ENCODE measurements at regions not wholly inside any gene's neighbourhood (a gene's known extent, or its start where the extent isn't known, plus 50 kb on each side); places are given as distances from the start of the nearest gene placed in this dataset.

- no peak for TF ChIP-seq CEBPB (IDR thresholded peaks at IDR 0.05)
- no peak for TF ChIP-seq EGR1 (IDR thresholded peaks at IDR 0.05)
- no peak for TF ChIP-seq YY1 (IDR thresholded peaks at IDR 0.05; ENCODE audit: low read depth)
- no peak for TF ChIP-seq MAX (IDR thresholded peaks at IDR 0.05)
- TF ChIP-seq USF1 (IDR thresholded peaks at IDR 0.05), result no peak
- TF ChIP-seq TCF12 (IDR thresholded peaks at IDR 0.05; ENCODE audit: low read depth), result no peak
- no peak for TF ChIP-seq NFIC (IDR thresholded peaks at IDR 0.05)
- no peak for TF ChIP-seq ZBTB7A (IDR thresholded peaks at IDR 0.05; ENCODE audit: low read depth)
- no peak for TF ChIP-seq EP300 (IDR thresholded peaks at IDR 0.05; ENCODE audit: borderline replicate concordance)
- no peak for TF ChIP-seq TEAD4 (IDR thresholded peaks at IDR 0.05)
- TF ChIP-seq REST (IDR thresholded peaks at IDR 0.05; ENCODE audit: low read depth), result no peak
- TF ChIP-seq CREB1 (IDR thresholded peaks at IDR 0.05; ENCODE audit: low read depth), result no peak
Measured at GRCh38 chr4:120613778-120614177, 308.7 kb downstream of the PRDM5 start.

- no peak for TF ChIP-seq MAX (IDR thresholded peaks at IDR 0.05)
- TF ChIP-seq TEAD4 (IDR thresholded peaks at IDR 0.05), result no peak
- no peak for TF ChIP-seq CEBPB (IDR thresholded peaks at IDR 0.05)
- TF ChIP-seq TAF1 (IDR thresholded peaks at IDR 0.05; ENCODE audit: low read depth), result no peak
- TF ChIP-seq YY1 (IDR thresholded peaks at IDR 0.05; ENCODE audit: low read depth), result no peak
- TF ChIP-seq NFIC (IDR thresholded peaks at IDR 0.05), result no peak
- TF ChIP-seq EGR1 (IDR thresholded peaks at IDR 0.05), result no peak
- TF ChIP-seq RAD21 (IDR thresholded peaks at IDR 0.05; ENCODE audit: low read depth), result no peak
- TF ChIP-seq USF1 (IDR thresholded peaks at IDR 0.05), result no peak
- TF ChIP-seq CREB1 (IDR thresholded peaks at IDR 0.05; ENCODE audit: low read depth), result no peak
- no peak for TF ChIP-seq FOXM1 (IDR thresholded peaks at IDR 0.05; ENCODE audit: borderline replicate concordance, low read depth)
Measured at GRCh38 chr4:120611092-120611491, 311.4 kb downstream of the PRDM5 start.

- no peak for TF ChIP-seq YY1 (IDR thresholded peaks at IDR 0.05; ENCODE audit: low read depth)
- no peak for TF ChIP-seq CREB1 (IDR thresholded peaks at IDR 0.05; ENCODE audit: low read depth)
- no peak for TF ChIP-seq ZBTB7A (IDR thresholded peaks at IDR 0.05; ENCODE audit: low read depth)
- no peak for TF ChIP-seq TCF12 (IDR thresholded peaks at IDR 0.05; ENCODE audit: low read depth)
- no peak for TF ChIP-seq TAF1 (IDR thresholded peaks at IDR 0.05; ENCODE audit: low read depth)
- TF ChIP-seq MAX (IDR thresholded peaks at IDR 0.05), result no peak
- TF ChIP-seq USF1 (IDR thresholded peaks at IDR 0.05), result no peak
- no peak for TF ChIP-seq RAD21 (IDR thresholded peaks at IDR 0.05; ENCODE audit: low read depth)
- TF ChIP-seq REST (IDR thresholded peaks at IDR 0.05; ENCODE audit: low read depth), result no peak
- TF ChIP-seq FOXM1 (IDR thresholded peaks at IDR 0.05; ENCODE audit: borderline replicate concordance, low read depth), result no peak
- TF ChIP-seq EP300 (IDR thresholded peaks at IDR 0.05; ENCODE audit: borderline replicate concordance), result no peak
- no peak for TF ChIP-seq EGR1 (IDR thresholded peaks at IDR 0.05)
- no peak for TF ChIP-seq TEAD4 (IDR thresholded peaks at IDR 0.05)
- no peak for TF ChIP-seq CEBPB (IDR thresholded peaks at IDR 0.05)
- no peak for TF ChIP-seq NFIC (IDR thresholded peaks at IDR 0.05)
Measured at GRCh38 chr4:120591038-120591437, 331.5 kb downstream of the PRDM5 start.

GRCh38 chr4:120589787-120590186, 332.7 kb downstream of the PRDM5 start:
- TF ChIP-seq ZBTB7A (IDR thresholded peaks at IDR 0.05; ENCODE audit: low read depth), result no peak
- no peak for TF ChIP-seq TCF12 (IDR thresholded peaks at IDR 0.05; ENCODE audit: low read depth)
- no peak for TF ChIP-seq EGR1 (IDR thresholded peaks at IDR 0.05)
- no peak for TF ChIP-seq RAD21 (IDR thresholded peaks at IDR 0.05; ENCODE audit: low read depth)
- TF ChIP-seq USF1 (IDR thresholded peaks at IDR 0.05), result no peak
- TF ChIP-seq TEAD4 (IDR thresholded peaks at IDR 0.05), result no peak
- TF ChIP-seq CREB1 (IDR thresholded peaks at IDR 0.05; ENCODE audit: low read depth), result no peak
- no peak for TF ChIP-seq MAX (IDR thresholded peaks at IDR 0.05)
- no peak for TF ChIP-seq FOXM1 (IDR thresholded peaks at IDR 0.05; ENCODE audit: borderline replicate concordance, low read depth)
- no peak for TF ChIP-seq NFIC (IDR thresholded peaks at IDR 0.05)
- TF ChIP-seq CEBPB (IDR thresholded peaks at IDR 0.05), result no peak
- no peak for TF ChIP-seq TAF1 (IDR thresholded peaks at IDR 0.05; ENCODE audit: low read depth)
- TF ChIP-seq REST (IDR thresholded peaks at IDR 0.05; ENCODE audit: low read depth), result no peak
- no peak for TF ChIP-seq EP300 (IDR thresholded peaks at IDR 0.05; ENCODE audit: borderline replicate concordance)
- no peak for TF ChIP-seq YY1 (IDR thresholded peaks at IDR 0.05; ENCODE audit: low read depth)

Data from Ishikawa (cell line).